Kidney epithelial cell (primary cell): ENCODE measurements at regions not wholly inside any gene's neighbourhood (a gene's known extent, or its start where the extent isn't known, plus 50 kb on each side); places are given as distances from the start of the nearest gene placed in this dataset.

Source experiments
- DNase-seq: peaks from one replicate; pipeline ENCODE4 v3.0.0-alpha.2; 2010; ENCODE audit warnings: low read depth
- H3K27me3 ChIP-seq: 2 replicates; pipeline ENCODE4 v1.6.0; 2011; ENCODE audit warnings: low read length; ENCODE audit not compliant: control insufficient read depth, insufficient read depth
- H3K36me3 ChIP-seq: 2 replicates; pipeline ENCODE4 v1.5.1; 2011; ENCODE audit warnings: low read length; ENCODE audit not compliant: control insufficient read depth, insufficient read depth
- H3K4me3 ChIP-seq: 2 replicates; pipeline ENCODE4 v1.5.1; 2011; ENCODE audit warnings: low read depth, mild to moderate bottlenecking, control low read depth, low read length
- TF ChIP-seq, protein P1 (sequence below): IDR thresholded peaks from 2 replicates; pipeline ENCODE4 v1.5.1; 2011; ENCODE audit warnings: mild to moderate bottlenecking, moderate library complexity, low read length, control low read depth, inconsistent platforms; ENCODE audit not compliant: insufficient read depth, poor library complexity, severe bottlenecking

DNA sequence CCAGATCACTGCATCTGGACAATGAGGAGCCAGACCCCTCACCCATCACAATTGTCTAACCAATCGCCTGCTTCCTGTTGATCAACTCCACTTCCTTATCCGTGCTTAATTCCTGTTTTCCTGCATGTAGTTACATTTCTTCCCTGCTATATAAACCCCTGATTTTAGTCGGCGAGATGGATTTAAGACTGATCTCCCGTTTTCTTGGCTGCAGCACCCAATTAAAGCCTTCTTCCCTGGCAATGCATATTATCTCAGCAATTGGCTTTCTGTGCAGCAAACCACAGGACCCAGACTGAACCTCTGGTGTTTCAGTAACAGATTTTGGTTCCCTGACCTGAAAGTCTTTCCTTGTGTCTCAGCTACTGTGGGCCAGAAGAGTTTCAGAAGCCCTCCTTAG is 272.3 kb downstream of the IPO8 start:
- Histone ChIP-seq H3K27me3 (no peaks in the 10 kb centered on the region), H3K36me3 (no peaks in the 10 kb centered on the region), H3K4me3 (no peak overlapping the region)
- TF ChIP-seq, protein P1, sequence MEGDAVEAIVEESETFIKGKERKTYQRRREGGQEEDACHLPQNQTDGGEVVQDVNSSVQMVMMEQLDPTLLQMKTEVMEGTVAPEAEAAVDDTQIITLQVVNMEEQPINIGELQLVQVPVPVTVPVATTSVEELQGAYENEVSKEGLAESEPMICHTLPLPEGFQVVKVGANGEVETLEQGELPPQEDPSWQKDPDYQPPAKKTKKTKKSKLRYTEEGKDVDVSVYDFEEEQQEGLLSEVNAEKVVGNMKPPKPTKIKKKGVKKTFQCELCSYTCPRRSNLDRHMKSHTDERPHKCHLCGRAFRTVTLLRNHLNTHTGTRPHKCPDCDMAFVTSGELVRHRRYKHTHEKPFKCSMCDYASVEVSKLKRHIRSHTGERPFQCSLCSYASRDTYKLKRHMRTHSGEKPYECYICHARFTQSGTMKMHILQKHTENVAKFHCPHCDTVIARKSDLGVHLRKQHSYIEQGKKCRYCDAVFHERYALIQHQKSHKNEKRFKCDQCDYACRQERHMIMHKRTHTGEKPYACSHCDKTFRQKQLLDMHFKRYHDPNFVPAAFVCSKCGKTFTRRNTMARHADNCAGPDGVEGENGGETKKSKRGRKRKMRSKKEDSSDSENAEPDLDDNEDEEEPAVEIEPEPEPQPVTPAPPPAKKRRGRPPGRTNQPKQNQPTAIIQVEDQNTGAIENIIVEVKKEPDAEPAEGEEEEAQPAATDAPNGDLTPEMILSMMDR: no peak
- no peak for DNase-seq

DNA sequence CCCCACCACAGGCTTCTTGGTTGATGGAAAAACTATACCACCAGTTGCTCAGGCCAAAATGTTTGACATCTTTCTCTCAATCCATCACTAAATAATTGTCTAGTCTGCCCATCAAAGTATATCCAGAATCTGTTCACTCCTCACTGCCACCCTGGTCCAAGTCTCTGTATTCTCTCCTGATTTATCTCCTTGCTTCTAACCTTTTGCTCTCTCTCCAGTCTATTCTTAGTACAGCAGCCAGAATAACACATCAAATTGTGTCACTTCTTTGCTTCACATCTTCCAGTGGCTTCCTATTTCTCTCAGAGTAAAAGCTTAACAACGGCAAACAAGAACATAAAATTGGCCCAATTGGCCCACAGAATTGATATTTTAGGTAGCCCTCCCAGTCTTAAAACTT is 272.8 kb downstream of the IPO8 start:
- TF ChIP-seq, protein P1: no peak
- Histone ChIP-seq H3K4me3 (no peak overlapping the region), H3K27me3 (no peaks in the 10 kb centered on the region), H3K36me3 (no peaks in the 10 kb centered on the region)
- DNase-seq: no peak

DNA sequence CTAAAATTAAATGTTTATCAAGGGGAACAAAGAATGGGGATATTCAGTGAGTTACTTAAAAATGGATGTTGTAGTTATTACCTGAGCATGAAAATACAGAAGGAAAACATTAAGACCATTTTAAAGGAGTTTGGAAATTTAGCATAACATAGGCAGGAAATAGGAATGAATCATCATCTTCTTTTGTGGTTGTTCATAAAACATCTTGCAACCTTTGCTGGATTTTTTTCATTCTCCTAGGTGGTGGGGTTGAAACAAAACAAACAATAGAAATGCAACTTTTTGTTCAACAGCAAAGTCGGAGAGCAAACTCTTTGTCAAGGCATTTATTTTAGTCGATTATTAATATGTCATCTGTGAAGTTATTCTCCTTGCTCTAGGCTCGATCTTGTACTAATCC is 275.1 kb downstream of the IPO8 start:
- TF ChIP-seq, protein P1: no peak
- Histone ChIP-seq H3K36me3 (no peaks in the 10 kb centered on the region), H3K27me3 (no peaks in the 10 kb centered on the region), H3K4me3 (no peak overlapping the region)
- DNase-seq: no peak

DNA sequence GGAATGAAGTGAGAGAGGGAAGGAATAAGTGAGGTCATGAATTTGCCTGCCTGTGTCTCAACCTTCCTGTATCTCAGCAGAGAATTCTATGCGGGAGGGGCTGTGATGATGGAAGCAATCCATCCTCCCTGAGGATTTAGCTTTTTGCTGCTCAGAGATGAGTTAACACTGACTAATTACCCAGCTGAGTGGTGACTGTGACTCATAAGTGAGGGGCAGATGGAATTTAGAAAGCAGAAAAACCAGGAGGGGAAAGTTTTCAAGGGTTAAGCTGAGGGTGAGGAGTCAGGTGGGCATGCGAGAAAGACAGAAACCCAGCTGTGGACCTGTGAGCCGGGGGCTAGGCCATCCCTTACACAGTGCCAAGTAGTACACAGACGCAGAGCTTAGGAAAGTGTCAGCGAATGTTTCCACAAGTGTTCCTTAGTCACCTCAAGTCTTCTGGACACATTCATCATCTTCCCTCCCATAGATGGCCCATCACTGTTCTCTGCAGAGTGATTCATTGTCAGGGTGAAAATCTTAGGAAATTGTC is 277.9 kb downstream of the IPO8 start:
- no peak overlapping the region for H3K4me3 ChIP-seq
- TF ChIP-seq, protein P1: no peak
- no peaks in the 10 kb centered on the region for H3K36me3 ChIP-seq
- H3K27me3 ChIP-seq: no peaks in the 10 kb centered on the region
- DNase-seq: peak; percentile 86

DNA sequence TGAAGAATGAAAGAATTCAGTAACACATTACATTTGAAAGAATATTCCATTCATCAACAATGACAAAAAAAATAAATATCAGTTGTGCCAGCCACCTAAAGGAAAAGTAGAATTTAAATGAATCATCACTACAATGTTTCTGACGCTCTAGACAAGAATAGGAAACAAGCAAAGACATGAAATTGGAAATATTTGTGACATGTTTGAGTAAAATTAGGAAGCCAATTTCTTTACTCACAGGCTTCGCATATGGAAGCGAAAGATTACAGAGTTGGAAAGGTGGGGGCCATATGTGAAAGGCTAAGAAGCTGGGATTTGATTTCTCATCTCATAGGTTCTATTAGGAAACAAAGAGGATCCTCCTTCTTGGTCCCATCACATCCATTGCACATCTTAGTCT is 279.0 kb downstream of the IPO8 start:
- DNase-seq: no peak
- TF ChIP-seq, protein P1: no peak
- Histone ChIP-seq H3K4me3 (no peak overlapping the region), H3K27me3 (no peaks in the 10 kb centered on the region), H3K36me3 (no peaks in the 10 kb centered on the region)

DNA sequence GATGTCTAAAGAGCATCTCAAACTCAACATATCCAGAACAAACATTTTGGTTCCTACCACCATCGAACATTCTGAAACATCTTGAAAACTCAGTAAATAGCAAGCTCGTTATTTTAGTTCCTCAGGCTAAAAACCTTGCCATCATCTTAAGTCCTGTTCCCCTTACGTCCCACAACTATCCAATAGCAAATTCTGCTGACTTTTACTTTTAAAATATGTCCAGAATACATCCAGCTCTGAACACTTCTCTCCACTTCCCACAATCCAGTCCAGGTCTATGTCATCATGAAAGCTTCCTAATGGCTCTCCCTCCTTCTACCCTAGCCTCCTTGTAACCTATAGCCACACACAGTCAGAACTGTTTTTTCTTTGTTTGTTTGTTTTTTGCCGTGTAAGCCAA is 279.9 kb downstream of the IPO8 start:
- Histone ChIP-seq H3K27me3 (no peaks in the 10 kb centered on the region), H3K4me3 (no peak overlapping the region), H3K36me3 (no peaks in the 10 kb centered on the region)
- TF ChIP-seq, protein P1: no peak
- no peak for DNase-seq
